Endothelial cell of umbilical vein (primary cell): ENCODE measurements at regions not wholly inside any gene's neighbourhood (a gene's known extent, or its start where the extent isn't known, plus 50 kb on each side); places are given as distances from the start of the nearest gene placed in this dataset.

ENCODE experiments used
- BruUV-seq: library from RNA; stranded (reverse); fragments of 400-500 nt; replicated peaks from 2 replicates; lab custom pipeline; 2021; lab: Mats Ljungman, UMichigan
- CTCF ChIA-PET: fragments of 300-600, 350-600 bp; sonication (Branson Sonifier 250); formaldehyde crosslinking; loops from one replicate; lab custom pipeline; 2021; ENCODE audit warnings: antibody characterized with exemption, inconsistent platforms; lab: Charles Lee
- POLR2A ChIA-PET: fragments of 300-600, 350-600 bp; sonication (Branson Sonifier 250); formaldehyde crosslinking; loops from one replicate; lab custom pipeline; 2021; ENCODE audit warnings: antibody characterized with exemption, inconsistent platforms; lab: Charles Lee
- DNase-seq: peaks from one replicate; pipeline ENCODE4 v3.0.0-alpha.2; 2011; ENCODE audit warnings: low read depth, low spot score
- FAIRE-seq: peaks from 2 replicates; lab custom pipeline; 2011; peaks lifted over from hg19 to GRCh38; lab: Jason Lieb, UNC
- H2AFZ ChIP-seq: 2 replicates; pipeline ENCODE4 v1.6.0; 2012; ENCODE audit warnings: low read depth, low read length, control low read depth, inconsistent platforms
- H3K27ac ChIP-seq: 2 replicates; pipeline ENCODE4 v1.5.1; 2011; ENCODE audit warnings: low read depth, mild to moderate bottlenecking, control low read depth, low read length, moderate library complexity; ENCODE audit not compliant: insufficient read depth
- H3K27me3 ChIP-seq, 2 experiments: 2 replicates each; pipeline versions ENCODE4 v1.6.0 to v1.6.1; 2011; ENCODE audit warnings: low read length in 2 of 2, mixed read lengths in 1 of 2; ENCODE audit not compliant: control insufficient read depth in 2 of 2, insufficient read depth in 2 of 2
- H3K36me3 ChIP-seq, 2 experiments: 2 replicates in 1 of 2; 3 replicates in 1 of 2; pipeline ENCODE4 v1.5.1; 2011; ENCODE audit warnings: low read length in 2 of 2, mild to moderate bottlenecking in 1 of 2, moderate library complexity in 1 of 2; ENCODE audit not compliant: control insufficient read depth in 2 of 2, insufficient read depth in 2 of 2; ENCODE audit errors: extremely low read depth in 1 of 2
- H3K4me1 ChIP-seq: 3 replicates; pipeline ENCODE4 v1.5.1; 2011; ENCODE audit warnings: mild to moderate bottlenecking, low read length; ENCODE audit not compliant: control insufficient read depth, insufficient read depth; ENCODE audit errors: extremely low read depth
- H3K4me2 ChIP-seq: 2 replicates; pipeline ENCODE4 v1.6.1; 2011; ENCODE audit warnings: low read length, control low read depth, mixed read lengths; ENCODE audit not compliant: insufficient read depth
- H3K4me3 ChIP-seq, 3 experiments: fragments of 200-600 bp in 1 of 3; sonication (generic), shearing (Covaris generic) in 1 of 3; replicated peaks in 1 of 3; 2 replicates each; pipeline ENCODE4 v1.5.1; 2011 to 2016; ENCODE audit warnings: control low read depth in 3 of 3, low read length in 3 of 3, mild to moderate bottlenecking in 2 of 3, inconsistent platforms in 1 of 3, low read depth in 1 of 3, moderate library complexity in 1 of 3; ENCODE audit not compliant: insufficient read depth in 1 of 3
- H3K79me2 ChIP-seq: 2 replicates; pipeline ENCODE4 v1.6.0; 2012; ENCODE audit warnings: low read length, inconsistent platforms; ENCODE audit not compliant: control insufficient read depth, insufficient read depth
- H3K9ac ChIP-seq: replicated peaks from 2 replicates; pipeline ENCODE3; 2011; ENCODE audit warnings: low read length, control low read depth; ENCODE audit not compliant: insufficient read depth; ENCODE audit errors: extremely low read depth
- H3K9me1 ChIP-seq: replicated peaks from 3 replicates; pipeline ENCODE4 v1.6.0; 2011; ENCODE audit warnings: mild to moderate bottlenecking, low read length; ENCODE audit not compliant: control insufficient read depth, insufficient read depth; ENCODE audit errors: extremely low read depth
- H3K9me3 ChIP-seq: replicated peaks from 2 replicates; pipeline ENCODE4 v1.5.1; 2012; ENCODE audit warnings: low read length, inconsistent platforms; ENCODE audit not compliant: control insufficient read depth, insufficient read depth
- H4K20me1 ChIP-seq: replicated peaks from 2 replicates; pipeline ENCODE3; 2011; ENCODE audit warnings: mild to moderate bottlenecking, low read length; ENCODE audit not compliant: control insufficient read depth, insufficient read depth; ENCODE audit errors: extremely low read depth
- CTCF ChIP-seq, 2 donors: IDR thresholded peaks; 1 replicate in 1 of 2; 2 replicates in 1 of 2; pipeline ENCODE4 v1.5.1; 2011; ENCODE audit warnings: low read length in 2 of 2, mild to moderate bottlenecking in 2 of 2, moderate library complexity in 2 of 2, control low read depth in 1 of 2, inconsistent platforms in 1 of 2, low read depth in 1 of 2; ENCODE audit not compliant: insufficient read depth in 1 of 2; ENCODE audit errors: extremely low read depth in 1 of 2
- EZH2 ChIP-seq: IDR thresholded peaks from 2 replicates; pipeline ENCODE4 v1.6.1; 2012; ENCODE audit warnings: borderline replicate concordance, low read depth, mild to moderate bottlenecking, moderate library complexity, low read length, inconsistent platforms; ENCODE audit not compliant: severe bottlenecking
- FOS ChIP-seq: IDR thresholded peaks from 2 replicates; pipeline ENCODE4 v1.6.1; 2011; ENCODE audit warnings: mild to moderate bottlenecking, low read length, moderate library complexity, borderline replicate concordance; ENCODE audit not compliant: insufficient read depth
- JUN ChIP-seq: IDR thresholded peaks from 2 replicates; pipeline ENCODE4 v1.6.1; 2011; ENCODE audit warnings: borderline replicate concordance, low read depth; ENCODE audit not compliant: insufficient read length, insufficient read depth
- MAX ChIP-seq: IDR thresholded peaks from 2 replicates; pipeline ENCODE4 v1.6.1; 2011; ENCODE audit not compliant: insufficient read depth, insufficient read length
- MYC ChIP-seq: IDR thresholded peaks from one replicate; pipeline ENCODE4 v1.6.1; 2011; ENCODE audit warnings: mild to moderate bottlenecking, low read depth, low read length
- dilution Hi-C: fragments of 300-500 bp; cut with MboI; formaldehyde crosslinking; loops from one replicate; pipeline ENCODE4 v1.15.0; 2019; ENCODE audit warnings: low sequenced_read_pairs; ENCODE audit not compliant: extremely low pct_ligation_motif_present
- intact Hi-C: fragments of 100-400 bp; cut with micrococcal nuclease; formaldehyde crosslinking; loops from one replicate; pipeline ENCODE4 v1.10.0; 2022

- Histone ChIP-seq H3K9me3 (no peaks in the 10 kb centered on the region), H3K4me1 (no peaks in the 10 kb centered on the region), H3K4me2 (no peak overlapping the region), H3K9ac (no peak overlapping the region), H3K9me1 (no peaks in the 10 kb centered on the region), H3K79me2 (no peaks in the 10 kb centered on the region), H3K4me3 (no peak overlapping the region), H3K27ac (no peak overlapping the region), H3K36me3 (no peaks in the 10 kb centered on the region), H2AFZ (no peak overlapping the region), H3K27me3 (no peaks in the 10 kb centered on the region), H4K20me1 (no peaks in the 10 kb centered on the region)
- ChIA-PET CTCF (interaction anchor here (0.8 to 2.4 kb wide), 3 partner anchors 11 to 216 kb away, joined by 3 to 11 read pairs (median 4); no protein-coding TSS in a partner anchor), POLR2A (no interaction called here)
- dilution Hi-C loops (no loop called here), intact Hi-C loops (no loop called here)
- no peak for TF ChIP-seq MAX
- no peak for TF ChIP-seq CTCF (IDR thresholded peaks at IDR 0.05; ENCODE audit: extremely low read depth in 1 of 2, insufficient read depth in 1 of 2, low read depth in 1 of 2, low read length in 2 of 2)
- TF ChIP-seq EZH2 = no peak
- no peak for TF ChIP-seq FOS
- TF ChIP-seq JUN = no peak
- no peak for TF ChIP-seq MYC
- peak; percentile 72 for DNase-seq
- no TSS peak for BruUV-seq
- FAIRE-seq = no peak
Measured at GRCh38 chr6:155543166-155543847, 87.7 kb upstream of the NOX3 start.
